Breast epithelium (tissue), 4 donors: ENCODE measurements at regions not wholly inside any gene's neighbourhood (a gene's known extent, or its start where the extent isn't known, plus 50 kb on each side); places are given as distances from the start of the nearest gene placed in this dataset.
"Not testable (repeated sequence)": the region's sequence is repeated elsewhere in the genome, so short reads cannot be mapped to it uniquely, and the experiment has no call there.

Source experiments
- DNase-seq, 2 donors: peaks; one replicate each; pipeline ENCODE4 v3.0.0-alpha.2; 2019; ENCODE audit warnings: low spot score in 2 of 2
- H3K27ac ChIP-seq, 2 donors: fragments of 200-600 bp; sonication (generic) in 1 of 2; one replicate each; pipeline ENCODE4 v1.5.1; 2016 to 2019; ENCODE audit warnings: mild to moderate bottlenecking in 1 of 2
- H3K27me3 ChIP-seq, 2 donors: fragments of 200-600 bp; sonication (generic) in 1 of 2; one replicate each; pipeline versions ENCODE4 v1.5.1 to v1.6.0; 2017 to 2019; ENCODE audit warnings: control low read depth in 1 of 2, mild to moderate bottlenecking in 1 of 2
- H3K36me3 ChIP-seq: fragments of 200-600 bp; one replicate; pipeline ENCODE4 v1.5.1; 2019
- H3K4me1 ChIP-seq, 2 donors: fragments of 200-600 bp; sonication (generic); one replicate each; pipeline ENCODE4 v1.5.1; 2016 to 2019; ENCODE audit warnings: control low read depth in 1 of 2
- H3K4me3 ChIP-seq, 3 donors: fragments of 200-600 bp; sonication (generic); 1 replicate in 2 of 3; 2 replicates in 1 of 3; pipeline ENCODE4 v1.5.1; 2016 to 2019; ENCODE audit warnings: mild to moderate bottlenecking in 3 of 3, moderate library complexity in 2 of 3
- H3K9me3 ChIP-seq, 2 donors: fragments of 200-600 bp; sonication (generic) in 1 of 2; one replicate each; pipeline ENCODE4 v1.5.1; 2016 to 2019; ENCODE audit warnings: control low read depth in 1 of 2
- CTCF ChIP-seq, 3 donors: fragments of 450-650 bp; IDR thresholded peaks; one replicate each; pipeline ENCODE4 v1.5.1; 2016 to 2017; ENCODE audit warnings: antibody characterized with exemption in 3 of 3, mild to moderate bottlenecking in 3 of 3, moderate library complexity in 3 of 3
- POLR2A ChIP-seq: fragments of 450-650 bp; IDR thresholded peaks from one replicate; pipeline ENCODE4 v1.6.1; 2016; ENCODE audit warnings: antibody characterized with exemption, mild to moderate bottlenecking, moderate library complexity
- POLR2AphosphoS5 ChIP-seq, 3 donors: sonication (generic); formaldehyde crosslinking; IDR thresholded peaks; one replicate each; pipeline ENCODE4 v1.6.1; 2017; ENCODE audit warnings: antibody characterized with exemption in 3 of 3
- intact Hi-C: fragments of 100-400 bp; cut with DNase I; formaldehyde crosslinking; loops from one replicate; pipeline ENCODE4 v1.15.1; 2023; ENCODE audit warnings: low total_unique reads

GRCh38 chr6:160881148-160881808, 110.3 kb upstream of the MAP3K4 start:
- Histone ChIP-seq H3K27ac (no peak overlapping the region), H3K27me3 (no peaks in the 10 kb centered on the region), H3K9me3 (no peaks in the 10 kb centered on the region), H3K4me3 (no peak overlapping the region), H3K36me3 (no peaks in the 10 kb centered on the region), H3K4me1 (no peaks in the 10 kb centered on the region)
- DNase-seq, result no peak
- TF ChIP-seq POLR2A, result no peak
- TF ChIP-seq POLR2AphosphoS5 (IDR thresholded peaks at IDR 0.05), result no peak
- TF ChIP-seq CTCF (IDR thresholded peaks at IDR 0.05), result no peak
- intact Hi-C loops, result no loop called here

GRCh38 chr6:160882006-160882405, 109.6 kb upstream of the MAP3K4 start:
- Histone ChIP-seq H3K4me3 (no peak overlapping the region), H3K27me3 (no peaks in the 10 kb centered on the region), H3K27ac (no peak overlapping the region), H3K4me1 (no peaks in the 10 kb centered on the region), H3K36me3 (no peaks in the 10 kb centered on the region), H3K9me3 (no peaks in the 10 kb centered on the region)
- intact Hi-C loops, result no loop called here
- TF ChIP-seq POLR2AphosphoS5 (IDR thresholded peaks at IDR 0.05), result no peak
- no peak for DNase-seq

GRCh38 chr6:160882791-160883279, 108.7 kb upstream of the MAP3K4 start:
- no peak for TF ChIP-seq POLR2AphosphoS5 (IDR thresholded peaks at IDR 0.05)
- no peak for TF ChIP-seq CTCF (IDR thresholded peaks at IDR 0.05)
- TF ChIP-seq POLR2A, result no peak
- Histone ChIP-seq H3K4me1 (no peaks in the 10 kb centered on the region), H3K27ac (no peak overlapping the region), H3K9me3 (no peaks in the 10 kb centered on the region), H3K36me3 (no peaks in the 10 kb centered on the region), H3K27me3 (no peaks in the 10 kb centered on the region), H3K4me3 (no peak overlapping the region)
- intact Hi-C loops, result no loop called here
- no peak for DNase-seq

GRCh38 chr6:160883560-160883959, 108.0 kb upstream of the MAP3K4 start:
- no peaks in the 10 kb centered on the region for H3K27me3 ChIP-seq
- no peak for TF ChIP-seq POLR2AphosphoS5 (IDR thresholded peaks at IDR 0.05)
- TF ChIP-seq CTCF (IDR thresholded peaks at IDR 0.05), result no peak
- TF ChIP-seq POLR2A, result no peak
- H3K27ac ChIP-seq, result no peak overlapping the region
- H3K4me3 ChIP-seq, result no peak overlapping the region
- H3K9me3 ChIP-seq, result no peaks in the 10 kb centered on the region
- no peaks in the 10 kb centered on the region for H3K36me3 ChIP-seq
- intact Hi-C loops, result no loop called here
- no peaks in the 10 kb centered on the region for H3K4me1 ChIP-seq
- no peak for DNase-seq

- no peaks in the 10 kb centered on the region for H3K27me3 ChIP-seq
- H3K9me3 ChIP-seq, result no peaks in the 10 kb centered on the region
- no peaks in the 10 kb centered on the region for H3K4me1 ChIP-seq
- DNase-seq, result no peak
- no peaks in the 10 kb centered on the region for H3K36me3 ChIP-seq
- H3K27ac ChIP-seq, result no peak overlapping the region
- no peak for TF ChIP-seq POLR2A
- no peak for TF ChIP-seq POLR2AphosphoS5 (IDR thresholded peaks at IDR 0.05)
- TF ChIP-seq CTCF (IDR thresholded peaks at IDR 0.05), result no peak
- no peak overlapping the region for H3K4me3 ChIP-seq
- intact Hi-C loops, result no loop called here
Observed at GRCh38 chr6:160883999-160884398, 107.6 kb upstream of the MAP3K4 start.

GRCh38 chr6:160889148-160889547, 102.4 kb upstream of the MAP3K4 start:
- intact Hi-C loops, H3K4me3 ChIP-seq, H3K27ac ChIP-seq, H3K4me1 ChIP-seq, DNase-seq, H3K27me3 ChIP-seq, H3K9me3 ChIP-seq, H3K36me3 ChIP-seq: not testable (repeated sequence)
